ENCODE measurements at regions not wholly inside any gene's neighbourhood (a gene's known extent, or its start where the extent isn't known, plus 50 kb on each side); places are given as distances from the start of the nearest gene placed in this dataset.

DNA sequence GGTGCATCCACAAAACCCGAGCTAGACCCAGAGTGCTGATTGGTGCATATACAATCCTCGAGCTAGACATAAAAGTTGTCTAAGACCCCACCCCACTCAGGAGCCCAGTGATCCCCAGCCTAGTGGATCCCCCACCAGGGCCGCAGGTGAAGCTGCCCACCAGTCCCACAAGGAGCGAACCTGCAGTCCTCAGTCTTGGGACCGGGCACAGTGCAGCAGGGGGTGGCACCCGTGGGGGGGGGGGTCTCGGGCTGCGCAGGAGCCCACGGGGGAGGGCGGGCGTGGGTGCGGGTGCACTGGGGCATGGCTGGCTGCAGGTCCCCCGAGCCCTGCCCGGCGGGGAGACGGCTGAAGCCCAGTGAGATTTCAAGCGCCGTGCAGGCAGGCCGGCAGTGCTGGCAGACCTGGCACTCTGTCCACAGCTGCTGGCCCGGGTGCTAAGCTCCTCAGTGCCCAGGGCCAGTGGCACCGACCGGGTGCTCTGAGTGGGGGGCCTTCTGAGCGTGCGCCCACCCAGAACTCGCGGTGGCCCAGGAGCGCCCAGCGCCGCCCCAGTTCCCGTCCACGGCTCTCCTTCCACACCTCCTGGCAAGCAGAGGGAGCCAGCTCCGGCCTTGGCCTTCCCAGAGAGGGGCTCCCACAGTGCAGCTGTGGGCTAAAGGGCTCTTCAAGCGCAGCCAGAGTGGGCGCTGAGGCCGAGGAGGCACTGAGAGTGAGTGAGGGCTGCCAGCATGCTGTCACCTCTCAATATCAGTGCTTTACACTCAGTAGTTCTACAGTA, 989.1 kb downstream of the FAM181B start:
- no peak overlapping the region for H3K27ac Mint-ChIP-seq
- no peak overlapping the region for H3K4me3 Mint-ChIP-seq
- H3K36me3 Mint-ChIP-seq (ENCODE audit: low read depth), result no peaks in the 10 kb centered on the region
- H3K9me3 Mint-ChIP-seq, result no peaks in the 10 kb centered on the region
- no peaks in the 10 kb centered on the region for H3K27me3 Mint-ChIP-seq (ENCODE audit: low read depth)
- no peak for DNase-seq (ENCODE audit: low spot score)
- no peaks in the 10 kb centered on the region for H3K4me1 Mint-ChIP-seq (ENCODE audit: low read depth)

DNA sequence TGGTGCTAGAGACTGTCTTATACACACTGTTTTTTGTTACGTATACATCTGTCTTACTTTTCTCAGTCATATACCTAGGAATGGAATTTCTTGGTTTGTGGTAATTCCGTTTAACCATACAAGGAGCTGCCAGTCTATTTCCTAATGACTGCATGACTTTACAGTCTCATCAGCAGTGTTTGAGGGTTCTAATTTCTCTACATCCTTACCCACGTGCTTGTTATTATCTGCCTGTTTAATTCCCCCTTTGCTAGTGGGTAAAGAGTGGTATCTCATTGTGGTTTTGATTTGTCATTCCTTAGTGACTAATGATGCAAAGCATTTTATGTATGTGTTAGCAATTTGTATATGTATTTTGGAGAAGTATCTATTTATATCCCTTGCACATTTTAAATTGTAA, 1008.0 kb downstream of the FAM181B start:
- H3K36me3 Mint-ChIP-seq (ENCODE audit: low read depth), result no peaks in the 10 kb centered on the region
- H3K4me1 Mint-ChIP-seq (ENCODE audit: low read depth), result no peaks in the 10 kb centered on the region
- H3K27me3 Mint-ChIP-seq (ENCODE audit: low read depth), result peaks cover 2% of the 10 kb centered on the region
- no peak overlapping the region for H3K4me3 Mint-ChIP-seq
- H3K9me3 Mint-ChIP-seq, result peaks cover 5% of the 10 kb centered on the region
- no peak for DNase-seq (ENCODE audit: low spot score)
- H3K27ac Mint-ChIP-seq, result no peak overlapping the region

- no peak for DNase-seq (ENCODE audit: low spot score)
- Mint-ChIP-seq H3K27me3 (ENCODE audit: low read depth) (peaks cover 2% of the 10 kb centered on the region), H3K4me3 (no peak overlapping the region), H3K4me1 (ENCODE audit: low read depth) (no peaks in the 10 kb centered on the region), H3K36me3 (ENCODE audit: low read depth) (no peaks in the 10 kb centered on the region), H3K9me3 (no peaks in the 10 kb centered on the region), H3K27ac (no peak overlapping the region)
Measured at GRCh38 chr11:81717695-81718094, 1016.0 kb downstream of the FAM181B start.

DNA sequence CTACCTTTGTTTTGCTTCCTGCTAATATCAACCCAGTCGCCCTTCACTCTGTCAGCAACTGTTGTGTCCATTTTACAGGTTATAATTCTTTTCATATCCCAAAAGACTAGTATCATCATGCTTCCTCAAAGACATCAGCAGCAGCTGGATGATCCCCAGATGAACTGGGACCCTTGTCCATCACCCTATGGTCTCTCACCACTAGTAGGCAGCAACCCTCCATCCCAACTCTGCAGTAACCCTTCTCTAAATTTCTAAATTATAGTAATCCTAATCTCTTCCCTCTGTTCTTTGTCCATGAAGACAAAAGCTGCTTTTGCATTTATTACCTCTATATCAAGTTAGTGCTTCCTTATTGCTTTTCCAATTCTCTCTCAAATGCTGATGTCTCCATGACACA, 1025.8 kb downstream of the FAM181B start:
- Mint-ChIP-seq H3K27me3 (ENCODE audit: low read depth) (no peaks in the 10 kb centered on the region), H3K36me3 (ENCODE audit: low read depth) (no peaks in the 10 kb centered on the region)

DNA sequence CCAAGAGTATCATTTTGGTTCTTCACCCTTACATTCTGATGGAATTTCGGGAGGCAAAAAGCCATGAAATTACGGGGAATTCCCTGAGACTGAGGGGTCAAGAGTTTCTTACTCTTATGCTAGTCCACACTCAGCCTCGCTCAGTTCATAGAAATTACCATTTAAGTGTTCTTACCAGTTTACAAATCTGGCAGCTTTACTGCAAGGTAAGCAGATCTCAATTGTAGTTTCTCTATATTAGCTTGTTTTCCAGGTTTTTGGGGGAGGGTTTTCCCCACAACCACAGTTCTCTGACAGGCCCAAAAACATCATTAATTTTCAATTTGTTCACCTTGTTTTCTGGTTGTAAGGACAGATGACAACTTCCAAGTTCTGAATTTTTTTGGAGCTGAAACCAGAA, 1028.4 kb downstream of the FAM181B start:
- H3K4me3 Mint-ChIP-seq, result no peak overlapping the region
- no peaks in the 10 kb centered on the region for H3K4me1 Mint-ChIP-seq (ENCODE audit: low read depth)
- H3K9me3 Mint-ChIP-seq, result peaks cover 4% of the 10 kb centered on the region

More for the DNA sequence above, 1025.8 kb downstream of the FAM181B start:
- H3K9me3 Mint-ChIP-seq, result no peaks in the 10 kb centered on the region
- no peaks in the 10 kb centered on the region for H3K4me1 Mint-ChIP-seq (ENCODE audit: low read depth)
- no peak overlapping the region for H3K4me3 Mint-ChIP-seq
- no peak for DNase-seq (ENCODE audit: low spot score)
- H3K27ac Mint-ChIP-seq, result no peak overlapping the region

DNA sequence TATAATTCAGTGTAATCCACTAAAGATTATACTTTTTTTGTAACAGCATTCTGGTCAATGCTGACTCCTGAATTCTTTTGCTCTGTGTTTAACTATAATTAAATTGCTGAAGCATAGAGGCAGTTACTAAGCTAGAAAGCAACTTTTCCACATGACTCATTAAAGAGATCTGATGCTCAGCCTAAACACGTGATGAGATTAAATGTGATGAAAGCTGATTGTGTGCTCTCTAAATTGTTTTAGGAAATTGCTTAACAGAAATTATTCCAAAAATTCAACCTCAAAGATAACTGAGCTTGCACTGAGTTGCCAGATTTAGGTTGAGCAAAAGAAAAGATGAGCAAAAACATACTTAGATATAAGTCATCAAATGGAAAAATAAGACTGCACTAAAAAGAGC, 1033.6 kb downstream of the FAM181B start:
- Mint-ChIP-seq H3K36me3 (ENCODE audit: low read depth) (no peaks in the 10 kb centered on the region), H3K4me3 (no peak overlapping the region), H3K27me3 (ENCODE audit: low read depth) (no peaks in the 10 kb centered on the region), H3K27ac (no peak overlapping the region), H3K9me3 (peaks cover 23% of the 10 kb centered on the region), H3K4me1 (ENCODE audit: low read depth) (no peaks in the 10 kb centered on the region)
- DNase-seq (ENCODE audit: low spot score), result no peak

More for the DNA sequence above, 1028.4 kb downstream of the FAM181B start:
- H3K27me3 Mint-ChIP-seq (ENCODE audit: low read depth), result no peaks in the 10 kb centered on the region
- DNase-seq (ENCODE audit: low spot score), result no peak
- H3K36me3 Mint-ChIP-seq (ENCODE audit: low read depth), result no peaks in the 10 kb centered on the region
- H3K27ac Mint-ChIP-seq, result no peak overlapping the region

DNA sequence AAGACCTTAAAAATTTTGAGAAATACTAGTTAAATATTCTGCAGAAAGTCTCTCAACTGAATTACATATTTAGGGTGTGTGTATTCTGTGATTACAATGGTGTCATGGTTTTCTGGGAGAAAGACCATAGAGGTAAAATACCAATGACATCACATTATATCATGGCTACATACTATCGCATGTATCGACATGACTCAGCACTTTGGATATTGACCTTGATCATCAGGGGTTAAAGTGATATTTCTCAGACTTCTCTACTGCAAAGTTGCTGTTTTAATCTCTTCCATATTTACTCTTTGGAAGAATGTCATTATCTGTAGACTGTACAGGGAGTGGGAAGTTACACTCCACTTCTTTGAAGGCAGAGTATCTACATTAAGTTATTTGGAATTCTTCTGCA, 1046.6 kb downstream of the FAM181B start:
- Mint-ChIP-seq H3K27me3 (ENCODE audit: low read depth) (no peaks in the 10 kb centered on the region), H3K4me1 (ENCODE audit: low read depth) (no peaks in the 10 kb centered on the region), H3K9me3 (no peaks in the 10 kb centered on the region)

GRCh38 chr11:81674211-81674610, 1059.5 kb downstream of the FAM181B start:
- DNase-seq (ENCODE audit: low spot score), result peak; percentile 15
- H3K36me3 Mint-ChIP-seq (ENCODE audit: low read depth), result no peaks in the 10 kb centered on the region
- H3K4me3 Mint-ChIP-seq, result no peak overlapping the region
- H3K27ac Mint-ChIP-seq, result no peak overlapping the region
- peaks cover 3% of the 10 kb centered on the region for H3K27me3 Mint-ChIP-seq (ENCODE audit: low read depth)
- no peaks in the 10 kb centered on the region for H3K9me3 Mint-ChIP-seq
- peaks cover 4% of the 10 kb centered on the region for H3K4me1 Mint-ChIP-seq (ENCODE audit: low read depth)

More for the DNA sequence above, 1046.6 kb downstream of the FAM181B start:
- Mint-ChIP-seq H3K4me3 (no peak overlapping the region), H3K27ac (no peak overlapping the region), H3K36me3 (ENCODE audit: low read depth) (no peaks in the 10 kb centered on the region)
- no peak for DNase-seq (ENCODE audit: low spot score)

- no peak for DNase-seq (ENCODE audit: low spot score)
- Mint-ChIP-seq H3K9me3 (no peaks in the 10 kb centered on the region), H3K4me1 (ENCODE audit: low read depth) (peaks cover 4% of the 10 kb centered on the region), H3K4me3 (no peak overlapping the region), H3K36me3 (ENCODE audit: low read depth) (no peaks in the 10 kb centered on the region), H3K27ac (no peak overlapping the region), H3K27me3 (ENCODE audit: low read depth) (peaks cover 3% of the 10 kb centered on the region)
Measured at GRCh38 chr11:81673001-81673400, 1060.7 kb downstream of the FAM181B start.

GRCh38 chr11:81669935-81670543, 1063.6 kb downstream of the FAM181B start:
- Mint-ChIP-seq H3K36me3 (ENCODE audit: low read depth) (no peaks in the 10 kb centered on the region), H3K4me3 (no peak overlapping the region), H3K9me3 (no peaks in the 10 kb centered on the region), H3K27me3 (ENCODE audit: low read depth) (peaks cover 3% of the 10 kb centered on the region), H3K4me1 (ENCODE audit: low read depth) (peaks cover 4% of the 10 kb centered on the region), H3K27ac (no peak overlapping the region)
- DNase-seq (ENCODE audit: low spot score), result no peak

GRCh38 chr11:81658722-81659121, 1074.9 kb downstream of the FAM181B start:
- Mint-ChIP-seq H3K4me1 (ENCODE audit: low read depth) (no peaks in the 10 kb centered on the region), H3K27ac (no peak overlapping the region), H3K36me3 (ENCODE audit: low read depth) (no peaks in the 10 kb centered on the region), H3K27me3 (ENCODE audit: low read depth) (peaks cover 2% of the 10 kb centered on the region), H3K4me3 (no peak overlapping the region), H3K9me3 (no peaks in the 10 kb centered on the region)
- DNase-seq (ENCODE audit: low spot score), result no peak

- H3K27ac Mint-ChIP-seq, result no peak overlapping the region
- no peaks in the 10 kb centered on the region for H3K4me1 Mint-ChIP-seq (ENCODE audit: low read depth)
- H3K27me3 Mint-ChIP-seq (ENCODE audit: low read depth), result peaks cover 5% of the 10 kb centered on the region
- no peaks in the 10 kb centered on the region for H3K36me3 Mint-ChIP-seq (ENCODE audit: low read depth)
- DNase-seq (ENCODE audit: low spot score), result no peak
- no peaks in the 10 kb centered on the region for H3K9me3 Mint-ChIP-seq
- H3K4me3 Mint-ChIP-seq, result no peak overlapping the region
Measured at GRCh38 chr11:81655351-81655750, 1078.3 kb downstream of the FAM181B start.

- Mint-ChIP-seq H3K27ac (no peak overlapping the region), H3K36me3 (ENCODE audit: low read depth) (no peaks in the 10 kb centered on the region), H3K27me3 (ENCODE audit: low read depth) (peaks cover 27% of the 10 kb centered on the region)
Measured at GRCh38 chr11:81647374-81647773, 1086.3 kb downstream of the FAM181B start.

DNA sequence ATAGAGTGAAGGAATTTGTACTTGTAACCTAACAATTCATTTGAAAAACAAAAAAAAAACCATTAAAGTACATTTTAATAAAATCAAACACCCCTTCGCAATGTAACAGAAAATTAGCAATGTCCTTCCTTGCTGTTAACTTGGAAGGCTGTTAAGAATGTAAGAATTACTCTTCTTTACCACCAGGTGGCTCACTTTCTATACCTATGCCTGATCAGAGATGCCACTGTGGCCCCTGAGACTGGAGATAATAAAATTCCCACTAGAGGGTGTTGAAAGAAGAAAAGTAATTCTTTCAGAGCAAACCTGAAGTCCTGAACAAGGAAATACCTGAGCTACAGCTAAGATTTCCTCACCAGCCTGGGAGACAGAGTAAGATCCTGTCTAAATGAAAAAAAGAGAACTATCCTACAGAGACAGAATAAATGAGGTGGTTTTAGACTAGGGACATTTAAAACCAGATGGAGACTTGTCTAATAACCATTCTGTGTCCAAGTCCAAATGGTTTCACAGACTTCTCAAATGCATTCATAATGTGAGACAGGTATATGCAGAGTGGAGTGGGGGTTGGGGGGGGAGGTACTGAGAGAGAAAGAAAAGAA, 1089.3 kb downstream of the FAM181B start:
- no peak overlapping the region for H3K4me3 Mint-ChIP-seq
- H3K9me3 Mint-ChIP-seq, result no peaks in the 10 kb centered on the region
- H3K27ac Mint-ChIP-seq, result no peak overlapping the region
- H3K4me1 Mint-ChIP-seq (ENCODE audit: low read depth), result peaks cover 2% of the 10 kb centered on the region
- peaks cover 24% of the 10 kb centered on the region for H3K27me3 Mint-ChIP-seq (ENCODE audit: low read depth)
- no peaks in the 10 kb centered on the region for H3K36me3 Mint-ChIP-seq (ENCODE audit: low read depth)
- DNase-seq (ENCODE audit: low spot score), result no peak

More at GRCh38 chr11:81647374-81647773, 1086.3 kb downstream of the FAM181B start:
- peaks cover 2% of the 10 kb centered on the region for H3K4me1 Mint-ChIP-seq (ENCODE audit: low read depth)
- no peak overlapping the region for H3K4me3 Mint-ChIP-seq
- DNase-seq (ENCODE audit: low spot score), result no peak
- H3K9me3 Mint-ChIP-seq, result no peaks in the 10 kb centered on the region

Measured in T-helper 2 cell treated with Interferon-gamma antibody and Interleukin-4, amounts not matched to agents 5 μg/mL and 100 μg/mL, for 36 hours (primary cell).